Esophagus muscularis mucosa (tissue), 3 donors: ENCODE measurements at regions not wholly inside any gene's neighbourhood (a gene's known extent, or its start where the extent isn't known, plus 50 kb on each side); places are given as distances from the start of the nearest gene placed in this dataset.

Source experiments
- CTCF ChIP-seq, 3 experiments: fragments of 200-600 bp in 2 of 3; fragments of 450-650 bp in 1 of 3; sonication (generic) in 2 of 3; IDR thresholded peaks; one replicate each; pipeline ENCODE4 v1.5.1; 2017 to 2019; ENCODE audit warnings: antibody characterized with exemption in 3 of 3, mild to moderate bottlenecking in 2 of 3, moderate library complexity in 1 of 3
- EP300 ChIP-seq: sonication (generic); formaldehyde crosslinking; IDR thresholded peaks from one replicate; pipeline ENCODE4 v1.6.1; 2017; ENCODE audit warnings: antibody characterized with exemption

DNA sequence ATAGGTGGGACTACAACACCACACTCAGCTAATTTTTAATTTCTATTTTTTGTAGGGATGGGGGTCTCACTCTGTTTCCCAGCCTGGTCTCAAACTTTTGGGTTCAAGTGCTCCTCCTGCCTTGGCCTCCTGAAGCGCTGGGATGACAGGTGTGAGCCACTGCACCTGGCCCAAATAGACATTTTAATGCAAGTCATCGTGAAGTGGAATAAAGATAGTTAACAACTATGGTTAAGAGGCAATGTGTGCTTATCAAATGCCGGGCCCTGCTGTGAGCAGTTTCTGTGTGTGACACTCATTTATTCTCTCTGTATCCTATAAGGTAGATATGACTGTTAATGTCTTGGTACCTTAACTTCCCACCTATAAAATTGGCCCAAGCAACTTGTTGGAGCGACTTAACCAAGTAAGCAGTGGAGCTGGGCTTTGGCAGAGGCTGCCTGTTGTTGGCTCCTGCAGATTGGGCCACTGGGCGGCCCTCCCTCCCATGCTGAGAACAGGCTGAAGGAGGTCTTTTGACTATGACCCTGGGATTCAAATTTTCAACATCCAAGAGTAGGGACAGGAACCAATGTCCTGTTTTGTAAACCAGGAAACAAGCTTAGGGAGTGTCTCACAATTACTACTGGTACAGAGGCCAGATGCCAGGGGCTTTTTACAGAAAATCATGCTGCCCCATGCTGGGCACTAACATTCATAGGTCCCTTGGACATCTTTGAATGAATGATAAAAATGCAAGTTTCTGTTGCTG lies 450.7 kb downstream of the TSHZ3 start:
- TF ChIP-seq CTCF (IDR thresholded peaks at IDR 0.05) (no peak), EP300 (no peak)
